Esophagus muscularis mucosa (tissue), 4 donors: ENCODE measurements at regions not wholly inside any gene's neighbourhood (a gene's known extent, or its start where the extent isn't known, plus 50 kb on each side); places are given as distances from the start of the nearest gene placed in this dataset.

Experiments used
- DNase-seq: peaks from one replicate; pipeline ENCODE4 v3.0.0-alpha.2; 2017; ENCODE audit errors: extremely low spot score
- H3K27ac ChIP-seq, 4 donors: fragments of 200-600 bp; sonication (generic); replicated peaks in 1 of 4; 1 replicate in 3 of 4; 2 replicates in 1 of 4; pipeline ENCODE4 v1.5.1; 2016 to 2019; ENCODE audit warnings: mild to moderate bottlenecking in 1 of 4
- H3K27me3 ChIP-seq, 4 donors: fragments of 200-600 bp; sonication (generic); one replicate each; pipeline versions ENCODE4 v1.5.1 to v1.6.0; 2016 to 2019
- H3K36me3 ChIP-seq, 4 donors: fragments of 200-600 bp; sonication (generic); one replicate each; pipeline ENCODE4 v1.5.1; 2016 to 2019
- H3K4me1 ChIP-seq, 4 donors: fragments of 200-600 bp; sonication (generic); one replicate each; pipeline ENCODE4 v1.5.1; 2016 to 2019
- H3K4me3 ChIP-seq, 4 donors: fragments of 200-600 bp; sonication (generic); 1 replicate in 2 of 4; 2 replicates in 2 of 4; pipeline ENCODE4 v1.5.1; 2016 to 2019; ENCODE audit warnings: mild to moderate bottlenecking in 4 of 4, moderate library complexity in 1 of 4
- H3K9me3 ChIP-seq, 4 donors: fragments of 200-600 bp; sonication (generic); 1 replicate in 3 of 4; 2 replicates in 1 of 4; pipeline ENCODE4 v1.5.1; 2016 to 2019
- CTCF ChIP-seq, 3 experiments: fragments of 200-600 bp in 2 of 3; fragments of 450-650 bp in 1 of 3; sonication (generic) in 2 of 3; IDR thresholded peaks; one replicate each; pipeline ENCODE4 v1.5.1; 2017 to 2019; ENCODE audit warnings: antibody characterized with exemption in 3 of 3, mild to moderate bottlenecking in 2 of 3, moderate library complexity in 1 of 3
- EP300 ChIP-seq: sonication (generic); formaldehyde crosslinking; IDR thresholded peaks from one replicate; pipeline ENCODE4 v1.6.1; 2017; ENCODE audit warnings: antibody characterized with exemption
- POLR2A ChIP-seq: fragments of 450-650 bp; IDR thresholded peaks from one replicate; pipeline ENCODE4 v1.6.1; 2017; ENCODE audit warnings: antibody characterized with exemption, moderate library complexity, mild to moderate bottlenecking, low read depth
- POLR2AphosphoS5 ChIP-seq, 2 donors: sonication (generic); formaldehyde crosslinking; IDR thresholded peaks; one replicate each; pipeline ENCODE4 v1.6.1; 2017; ENCODE audit warnings: antibody characterized with exemption in 2 of 2
- WGBS: methylation state at CpG from one replicate; pipeline ENCODE4 v1.1.5; 2018; 5-methylcytosine and 5-hydroxymethylcytosine counted together
- intact Hi-C: fragments of 100-400 bp; cut with DNase I; formaldehyde crosslinking; loops from one replicate; pipeline ENCODE4 v1.15.1; 2023

- WGBS = 50% methylated on average over 3 of the region's 3 CpGs
- no peaks in the 10 kb centered on the region for H3K4me1 ChIP-seq
- H3K27ac ChIP-seq = no peak overlapping the region
- no peak for DNase-seq
- TF ChIP-seq CTCF (IDR thresholded peaks at IDR 0.05) (no peak), POLR2AphosphoS5 (IDR thresholded peaks at IDR 0.05) (no peak), POLR2A (no peak), EP300 (no peak)
- no peak overlapping the region for H3K4me3 ChIP-seq
- no peaks in the 10 kb centered on the region for H3K27me3 ChIP-seq
- no peaks in the 10 kb centered on the region for H3K9me3 ChIP-seq
- no peaks in the 10 kb centered on the region for H3K36me3 ChIP-seq
- intact Hi-C loops = no loop called here
These were observed 415.8 kb upstream of the SEMA6D start for GRCh38 chr15:47301481-47301880.

GRCh38 chr15:47304656-47305055 is 412.6 kb upstream of the SEMA6D start:
- no peak for DNase-seq
- H3K4me3 ChIP-seq = no peak overlapping the region
- no peaks in the 10 kb centered on the region for H3K36me3 ChIP-seq
- intact Hi-C loops = no loop called here
- H3K9me3 ChIP-seq = no peaks in the 10 kb centered on the region
- no peak overlapping the region for H3K27ac ChIP-seq
- no peaks in the 10 kb centered on the region for H3K4me1 ChIP-seq
- no peaks in the 10 kb centered on the region for H3K27me3 ChIP-seq
- TF ChIP-seq CTCF (IDR thresholded peaks at IDR 0.05) (no peak), POLR2AphosphoS5 (IDR thresholded peaks at IDR 0.05) (no peak), POLR2A (no peak), EP300 (no peak)

- H3K4me3 ChIP-seq = no peak overlapping the region
- no peaks in the 10 kb centered on the region for H3K36me3 ChIP-seq
- no peaks in the 10 kb centered on the region for H3K9me3 ChIP-seq
- TF ChIP-seq POLR2AphosphoS5 (IDR thresholded peaks at IDR 0.05) (no peak), CTCF (IDR thresholded peaks at IDR 0.05) (no peak), EP300 (no peak), POLR2A (no peak)
- no peak overlapping the region for H3K27ac ChIP-seq
- 63% methylated on average over 3 of the region's 3 CpGs for WGBS
- intact Hi-C loops = no loop called here
- no peaks in the 10 kb centered on the region for H3K27me3 ChIP-seq
- no peaks in the 10 kb centered on the region for H3K4me1 ChIP-seq
- DNase-seq = no peak
These were observed 405.1 kb upstream of the SEMA6D start for GRCh38 chr15:47312161-47312560.

GRCh38 chr15:47326410-47327333 is 390.6 kb upstream of the SEMA6D start:
- no peak for DNase-seq
- no peak overlapping the region for H3K4me3 ChIP-seq
- no peak for TF ChIP-seq EP300
- no peak for TF ChIP-seq POLR2A
- no peaks in the 10 kb centered on the region for H3K27me3 ChIP-seq
- intact Hi-C loops = no loop called here
- no peaks in the 10 kb centered on the region for H3K4me1 ChIP-seq
- no peaks in the 10 kb centered on the region for H3K36me3 ChIP-seq
- no peaks in the 10 kb centered on the region for H3K9me3 ChIP-seq
- H3K27ac ChIP-seq = no peak overlapping the region
- WGBS = 86% methylated on average over 5 of the region's 5 CpGs

GRCh38 chr15:47331829-47332393 is 385.4 kb upstream of the SEMA6D start:
- Histone ChIP-seq H3K27me3 (no peaks in the 10 kb centered on the region), H3K4me1 (no peaks in the 10 kb centered on the region), H3K36me3 (no peaks in the 10 kb centered on the region), H3K27ac (no peak overlapping the region), H3K9me3 (peaks cover 0 to 5% (median 0%) of the 10 kb centered on the region in 4 donors), H3K4me3 (no peak overlapping the region)
- WGBS = 67% methylated on average over 6 of the region's 6 CpGs
- DNase-seq = no peak
- TF ChIP-seq EP300 (no peak), POLR2AphosphoS5 (IDR thresholded peaks at IDR 0.05) (no peak), POLR2A (no peak), CTCF (IDR thresholded peaks at IDR 0.05) (no peak)
- intact Hi-C loops = no loop called here
